Breast epithelium (tissue), 3 donors: ENCODE measurements at regions not wholly inside any gene's neighbourhood (a gene's known extent, or its start where the extent isn't known, plus 50 kb on each side); places are given as distances from the start of the nearest gene placed in this dataset.

ENCODE experiments used
- POLR2A ChIP-seq: fragments of 450-650 bp; IDR thresholded peaks from one replicate; pipeline ENCODE4 v1.6.1; 2016; ENCODE audit warnings: antibody characterized with exemption, mild to moderate bottlenecking, moderate library complexity
- TF ChIP-seq, protein P1 (sequence below), 3 donors: fragments of 450-650 bp; IDR thresholded peaks; one replicate each; pipeline ENCODE4 v1.5.1; 2016 to 2017; ENCODE audit warnings: antibody characterized with exemption in 3 of 3, mild to moderate bottlenecking in 3 of 3, moderate library complexity in 3 of 3

DNA sequence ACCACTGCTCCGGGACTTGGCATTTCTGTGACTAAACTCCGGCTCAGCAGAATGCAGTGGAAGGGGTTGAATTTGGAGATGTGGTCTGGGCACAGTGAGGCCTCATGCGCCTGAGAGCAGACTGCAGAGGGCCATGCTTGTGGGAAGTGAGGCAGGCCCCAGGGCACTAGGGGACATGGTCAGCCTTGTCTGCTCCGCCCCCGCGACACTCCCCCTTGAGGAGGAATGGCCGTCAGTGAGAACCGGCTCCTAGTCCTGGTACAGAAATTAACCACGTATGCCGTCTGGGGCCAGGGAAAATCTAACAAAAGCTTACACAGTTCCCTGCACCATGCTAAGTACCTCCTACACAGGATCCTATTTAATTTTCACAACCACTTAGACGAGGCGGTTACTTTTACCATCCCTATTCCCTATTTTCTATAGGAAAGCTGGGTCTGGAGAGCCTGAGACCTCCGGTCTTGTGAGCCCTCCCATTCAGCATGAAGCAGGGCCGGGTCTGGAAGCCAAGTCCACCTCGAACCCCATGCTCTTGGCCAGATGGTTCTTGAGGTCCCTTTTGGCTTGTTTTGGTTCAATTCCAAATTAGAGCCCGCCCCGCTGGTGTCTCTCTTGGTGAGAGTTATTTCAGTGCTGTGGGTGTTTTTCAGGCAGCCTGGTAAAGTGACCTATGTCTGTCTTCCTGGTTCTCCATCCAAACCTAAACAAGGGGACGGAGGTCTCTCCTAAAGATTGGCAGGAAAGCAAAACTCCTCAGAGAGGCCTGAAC lies 87.7 kb upstream of the PITRM1 start:
- TF ChIP-seq, protein P1, sequence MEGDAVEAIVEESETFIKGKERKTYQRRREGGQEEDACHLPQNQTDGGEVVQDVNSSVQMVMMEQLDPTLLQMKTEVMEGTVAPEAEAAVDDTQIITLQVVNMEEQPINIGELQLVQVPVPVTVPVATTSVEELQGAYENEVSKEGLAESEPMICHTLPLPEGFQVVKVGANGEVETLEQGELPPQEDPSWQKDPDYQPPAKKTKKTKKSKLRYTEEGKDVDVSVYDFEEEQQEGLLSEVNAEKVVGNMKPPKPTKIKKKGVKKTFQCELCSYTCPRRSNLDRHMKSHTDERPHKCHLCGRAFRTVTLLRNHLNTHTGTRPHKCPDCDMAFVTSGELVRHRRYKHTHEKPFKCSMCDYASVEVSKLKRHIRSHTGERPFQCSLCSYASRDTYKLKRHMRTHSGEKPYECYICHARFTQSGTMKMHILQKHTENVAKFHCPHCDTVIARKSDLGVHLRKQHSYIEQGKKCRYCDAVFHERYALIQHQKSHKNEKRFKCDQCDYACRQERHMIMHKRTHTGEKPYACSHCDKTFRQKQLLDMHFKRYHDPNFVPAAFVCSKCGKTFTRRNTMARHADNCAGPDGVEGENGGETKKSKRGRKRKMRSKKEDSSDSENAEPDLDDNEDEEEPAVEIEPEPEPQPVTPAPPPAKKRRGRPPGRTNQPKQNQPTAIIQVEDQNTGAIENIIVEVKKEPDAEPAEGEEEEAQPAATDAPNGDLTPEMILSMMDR (IDR thresholded peaks at IDR 0.05): no peak
- TF ChIP-seq POLR2A: no peak
